HepG2 (cell line): ENCODE measurements at regions not wholly inside any gene's neighbourhood (a gene's known extent, or its start where the extent isn't known, plus 50 kb on each side); places are given as distances from the start of the nearest gene placed in this dataset.

Source experiments
- ATAC-seq: fragments of 200-7000 bp; cut with Tn5 transposase; 3 replicates; pipeline ENCODE4 v1.9.1; 2020; ENCODE audit warnings: mild to moderate bottlenecking, moderate library complexity
- BruUV-seq: library from RNA; stranded (reverse); fragments of 400-500 nt; replicated peaks from 2 replicates; lab custom pipeline; 2021; lab: Mats Ljungman, UMichigan
- CTCF ChIA-PET: fragments of 300-600 bp; formaldehyde crosslinking; extraction: SDS; loops from one replicate; lab custom pipeline; 2021; ENCODE audit warnings: low total read pairs, inconsistent platforms, low intra/inter-chr PET ratio; lab: Yijun Ruan, JAX
- POLR2A ChIA-PET: fragments of 350-600 bp; sonication (Branson Sonifier 250); formaldehyde crosslinking; loops from one replicate; lab custom pipeline; 2020; ENCODE audit warnings: antibody characterized with exemption, inconsistent platforms; lab: Yijun Ruan, JAX
- DNase-seq: peaks from one replicate; pipeline ENCODE4 v3.0.0-alpha.2; 2015; ENCODE audit warnings: low spot score
- FAIRE-seq: peaks from 3 replicates; lab custom pipeline; 2011; peaks lifted over from hg19 to GRCh38; lab: Jason Lieb, UNC
- H2AFZ ChIP-seq: one replicate; pipeline ENCODE4 v1.6.1; 2011; ENCODE audit warnings: low read length, inconsistent platforms
- H3K27ac ChIP-seq: fragments of 300-600 bp; 3 replicates; pipeline ENCODE4 v1.8.0; 2011; ENCODE audit warnings: mixed run types, mild to moderate bottlenecking, mixed read lengths, low read length, inconsistent platforms; ENCODE audit not compliant: insufficient read depth; ENCODE audit errors: extremely low read length
- H3K27me3 ChIP-seq, 2 experiments: fragments of 200-600 bp in 1 of 2; 2 replicates in 1 of 2; 3 replicates in 1 of 2; pipeline versions ENCODE4 v1.6.0 to v1.8.0; 2011; ENCODE audit warnings: low read length in 2 of 2, mild to moderate bottlenecking in 2 of 2, moderate library complexity in 2 of 2, inconsistent platforms in 1 of 2; ENCODE audit not compliant: insufficient read depth in 2 of 2, control insufficient read depth in 1 of 2
- H3K36me3 ChIP-seq, 2 experiments: fragments of 200-600 bp in 1 of 2; replicated peaks in 1 of 2; 2 replicates in 1 of 2; 3 replicates in 1 of 2; pipeline versions ENCODE4 v1.5.1 to v1.8.0; 2011; ENCODE audit warnings: low read length in 2 of 2, inconsistent platforms in 1 of 2; ENCODE audit not compliant: insufficient read depth in 2 of 2, control insufficient read depth in 1 of 2
- H3K4me1 ChIP-seq: 2 replicates; pipeline ENCODE4 v1.5.1; 2012; ENCODE audit warnings: low read length, inconsistent platforms; ENCODE audit not compliant: insufficient read depth
- H3K4me2 ChIP-seq: 2 replicates; pipeline ENCODE4 v1.6.0; 2011; ENCODE audit warnings: low read depth, low read length, inconsistent platforms
- H3K4me3 ChIP-seq, 3 experiments: fragments of 200-600 bp in 1 of 3; sonication (generic), shearing (Covaris generic) in 1 of 3; replicated peaks in 1 of 3; 2 replicates each; pipeline ENCODE4 v1.5.1; 2011 to 2016; ENCODE audit warnings: low read length in 3 of 3, inconsistent platforms in 2 of 3, low read depth in 2 of 3, mild to moderate bottlenecking in 2 of 3, control low read depth in 1 of 3, mixed read lengths in 1 of 3; ENCODE audit not compliant: insufficient read depth in 1 of 3
- H3K79me2 ChIP-seq: one replicate; pipeline ENCODE4 v1.6.1; 2011; ENCODE audit warnings: low read length, inconsistent platforms; ENCODE audit not compliant: insufficient read depth
- H3K9ac ChIP-seq: 2 replicates; pipeline ENCODE4 v1.6.0; 2011; ENCODE audit warnings: mild to moderate bottlenecking, low read depth, low read length, inconsistent platforms; ENCODE audit not compliant: insufficient read depth
- H3K9me3 ChIP-seq: 2 replicates; pipeline ENCODE4 v1.5.1; 2012; ENCODE audit warnings: mild to moderate bottlenecking, low read length
- H4K20me1 ChIP-seq: 2 replicates; pipeline ENCODE4 v1.6.0; 2011; ENCODE audit warnings: inconsistent platforms, mild to moderate bottlenecking, low read length, moderate library complexity; ENCODE audit not compliant: insufficient read depth
- ARHGAP35 ChIP-seq: sonication (generic); formaldehyde crosslinking; IDR thresholded peaks from 2 replicates; pipeline ENCODE4 v1.9.0; 2022; ENCODE audit warnings: mild to moderate bottlenecking, inconsistent platforms, moderate library complexity, missing genetic modification reagents, borderline replicate concordance
- BRCA1 ChIP-seq: sonication (generic); formaldehyde crosslinking; IDR thresholded peaks from 2 replicates; pipeline ENCODE4 v1.4.0; 2020; ENCODE audit warnings: missing genetic modification reagents
- CBX2 ChIP-seq, 2 experiments: fragments of 200-600 bp in 1 of 2; sonication (generic); formaldehyde crosslinking in 1 of 2; IDR thresholded peaks; 2 replicates each; pipeline versions ENCODE4 v1.7.0 to v1.8.1; 2018 to 2022; ENCODE audit warnings: low read depth in 2 of 2, low read length in 1 of 2, mild to moderate bottlenecking in 1 of 2, missing genetic modification reagents in 1 of 2
- CHD4 ChIP-seq: fragments of 200-600 bp; sonication (generic); IDR thresholded peaks from 2 replicates; pipeline ENCODE4 v1.7.0; 2017; ENCODE audit warnings: mild to moderate bottlenecking, low read length, borderline replicate concordance
- DMAP1 ChIP-seq: IDR thresholded peaks from 2 replicates; pipeline ENCODE4 v1.6.1; 2016
- ELF1 ChIP-seq: sonication (generic); formaldehyde crosslinking; IDR thresholded peaks from 2 replicates; pipeline ENCODE4 v1.4.0; 2020; ENCODE audit warnings: missing genetic modification reagents
- ELF3 ChIP-seq: IDR thresholded peaks from 2 replicates; pipeline ENCODE4 v1.6.1; 2016; ENCODE audit warnings: missing genetic modification reagents, missing compliant biosample characterization
- ESRRA ChIP-seq: sonication (generic); formaldehyde crosslinking; IDR thresholded peaks from 2 replicates; pipeline ENCODE4 v1.5.1; 2020; ENCODE audit warnings: mild to moderate bottlenecking, low read depth, missing genetic modification reagents
- FOXA1 ChIP-seq, 2 experiments: fragments of 450-650 bp in 1 of 2; sonication (generic) in 1 of 2; formaldehyde crosslinking in 1 of 2; IDR thresholded peaks; 2 replicates each; pipeline versions ENCODE4 v1.4.0 to v1.6.1; 2016 to 2020; ENCODE audit warnings: missing genetic modification reagents in 1 of 2
- NONO ChIP-seq, 2 experiments: fragments of 450-650 bp in 1 of 2; sonication (generic) in 1 of 2; formaldehyde crosslinking in 1 of 2; IDR thresholded peaks in 1 of 2; conservative IDR thresholded peaks in 1 of 2; 2 replicates each; pipeline versions ENCODE4 v1.6.1 to v1.8.0; 2017 to 2022; ENCODE audit warnings: mild to moderate bottlenecking in 1 of 2, missing genetic modification reagents in 1 of 2, moderate library complexity in 1 of 2
- SMAD3 ChIP-seq: sonication (generic); formaldehyde crosslinking; IDR thresholded peaks from 2 replicates; pipeline ENCODE4 v1.4.0; 2020; ENCODE audit warnings: missing genetic modification reagents
- XRCC5 ChIP-seq: fragments of 200-400 bp; formaldehyde crosslinking; optimal IDR thresholded peaks from 2 replicates; pipeline ENCODE3; 2017; ENCODE audit warnings: mild to moderate bottlenecking, low read length
- ZNF205 ChIP-seq: IDR thresholded peaks from 2 replicates; pipeline ENCODE4 v1.6.1; 2018; ENCODE audit warnings: missing biosample characterization, missing genetic modification reagents
- ZNF367 ChIP-seq: sonication (generic); formaldehyde crosslinking; IDR thresholded peaks from 2 replicates; pipeline ENCODE4 v1.4.0; 2020; ENCODE audit warnings: missing genetic modification reagents, borderline replicate concordance
- WGBS: methylation state at CpG from one replicate; pipeline ENCODE4 v1.1.6; 2017; ENCODE audit warnings: low lambda C conversion rate; 5-methylcytosine and 5-hydroxymethylcytosine counted together
- in situ Hi-C: cut with HindIII; loops from 2 replicates; pipeline ENCODE4 v1.10.0; 2017; ENCODE audit warnings: low pct_unique_long_range_greater_than_20kb; ENCODE audit not compliant: extremely low pct_ligation_motif_present
- intact Hi-C: fragments of 100-400 bp; cut with micrococcal nuclease; formaldehyde crosslinking; loops from one replicate; pipeline ENCODE4 v1.10.0; 2022; ENCODE audit not compliant: unreplicated experiment
- TF ChIP-seq, protein P1 (sequence below): sonication (generic); formaldehyde crosslinking; IDR thresholded peaks from 2 replicates; pipeline ENCODE4 v1.8.0; 2022; ENCODE audit warnings: mild to moderate bottlenecking, missing genetic modification reagents, moderate library complexity
- TF ChIP-seq, protein P2 (sequence below): sonication (generic); formaldehyde crosslinking; IDR thresholded peaks from 2 replicates; pipeline ENCODE4 v1.4.0; 2020; ENCODE audit warnings: missing genetic modification reagents
- TF ChIP-seq, protein P3 (sequence below): sonication (generic); formaldehyde crosslinking; IDR thresholded peaks from 2 replicates; pipeline ENCODE4 v1.5.1; 2020; ENCODE audit warnings: missing genetic modification reagents, mild to moderate bottlenecking, borderline replicate concordance

DNA sequence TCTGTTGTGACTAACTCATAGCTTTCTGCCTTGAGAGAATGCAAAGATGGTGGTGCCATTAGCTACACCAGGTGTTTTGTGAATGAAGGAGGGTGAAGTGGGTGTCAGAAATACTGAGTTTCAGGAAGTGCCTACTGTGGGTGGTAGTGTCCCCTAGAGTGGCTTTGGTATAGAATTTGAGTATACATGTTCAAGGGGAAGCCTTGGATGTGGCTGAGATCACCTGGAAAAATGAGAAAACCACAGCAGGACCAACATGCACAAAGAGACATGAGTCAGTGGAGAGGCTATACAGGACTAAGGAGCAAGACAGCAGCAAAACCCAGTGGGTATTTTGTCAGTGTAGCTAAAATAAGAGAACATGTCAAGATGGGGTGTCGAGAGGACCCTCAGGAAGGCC is 204.3 kb upstream of the TBL1X start (continued):
- TF ChIP-seq, protein P1, sequence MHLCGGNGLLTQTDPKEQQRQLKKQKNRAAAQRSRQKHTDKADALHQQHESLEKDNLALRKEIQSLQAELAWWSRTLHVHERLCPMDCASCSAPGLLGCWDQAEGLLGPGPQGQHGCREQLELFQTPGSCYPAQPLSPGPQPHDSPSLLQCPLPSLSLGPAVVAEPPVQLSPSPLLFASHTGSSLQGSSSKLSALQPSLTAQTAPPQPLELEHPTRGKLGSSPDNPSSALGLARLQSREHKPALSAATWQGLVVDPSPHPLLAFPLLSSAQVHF (CRISPR knock-in tag) = no peak
- TF ChIP-seq SMAD3 (CRISPR knock-in tag) = no peak
- TF ChIP-seq BRCA1 = no peak
- TF ChIP-seq ZNF367 (CRISPR knock-in tag) = no peak
- no peak for TF ChIP-seq ZNF205
- TF ChIP-seq CBX2 (IDR thresholded peaks at IDR 0.05; ENCODE audit: low read depth, low read length) = no peak
- TF ChIP-seq CBX2 (CRISPR knock-in tag; IDR thresholded peaks at IDR 0.05; ENCODE audit: low read depth) = no peak
- TF ChIP-seq, protein P2, sequence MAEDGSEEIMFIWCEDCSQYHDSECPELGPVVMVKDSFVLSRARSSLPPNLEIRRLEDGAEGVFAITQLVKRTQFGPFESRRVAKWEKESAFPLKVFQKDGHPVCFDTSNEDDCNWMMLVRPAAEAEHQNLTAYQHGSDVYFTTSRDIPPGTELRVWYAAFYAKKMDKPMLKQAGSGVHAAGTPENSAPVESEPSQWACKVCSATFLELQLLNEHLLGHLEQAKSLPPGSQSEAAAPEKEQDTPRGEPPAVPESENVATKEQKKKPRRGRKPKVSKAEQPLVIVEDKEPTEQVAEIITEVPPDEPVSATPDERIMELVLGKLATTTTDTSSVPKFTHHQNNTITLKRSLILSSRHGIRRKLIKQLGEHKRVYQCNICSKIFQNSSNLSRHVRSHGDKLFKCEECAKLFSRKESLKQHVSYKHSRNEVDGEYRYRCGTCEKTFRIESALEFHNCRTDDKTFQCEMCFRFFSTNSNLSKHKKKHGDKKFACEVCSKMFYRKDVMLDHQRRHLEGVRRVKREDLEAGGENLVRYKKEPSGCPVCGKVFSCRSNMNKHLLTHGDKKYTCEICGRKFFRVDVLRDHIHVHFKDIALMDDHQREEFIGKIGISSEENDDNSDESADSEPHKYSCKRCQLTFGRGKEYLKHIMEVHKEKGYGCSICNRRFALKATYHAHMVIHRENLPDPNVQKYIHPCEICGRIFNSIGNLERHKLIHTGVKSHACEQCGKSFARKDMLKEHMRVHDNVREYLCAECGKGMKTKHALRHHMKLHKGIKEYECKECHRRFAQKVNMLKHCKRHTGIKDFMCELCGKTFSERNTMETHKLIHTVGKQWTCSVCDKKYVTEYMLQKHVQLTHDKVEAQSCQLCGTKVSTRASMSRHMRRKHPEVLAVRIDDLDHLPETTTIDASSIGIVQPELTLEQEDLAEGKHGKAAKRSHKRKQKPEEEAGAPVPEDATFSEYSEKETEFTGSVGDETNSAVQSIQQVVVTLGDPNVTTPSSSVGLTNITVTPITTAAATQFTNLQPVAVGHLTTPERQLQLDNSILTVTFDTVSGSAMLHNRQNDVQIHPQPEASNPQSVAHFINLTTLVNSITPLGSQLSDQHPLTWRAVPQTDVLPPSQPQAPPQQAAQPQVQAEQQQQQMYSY (CRISPR knock-in tag) = no peak
- no peak for TF ChIP-seq ARHGAP35 (CRISPR knock-in tag)

DNA sequence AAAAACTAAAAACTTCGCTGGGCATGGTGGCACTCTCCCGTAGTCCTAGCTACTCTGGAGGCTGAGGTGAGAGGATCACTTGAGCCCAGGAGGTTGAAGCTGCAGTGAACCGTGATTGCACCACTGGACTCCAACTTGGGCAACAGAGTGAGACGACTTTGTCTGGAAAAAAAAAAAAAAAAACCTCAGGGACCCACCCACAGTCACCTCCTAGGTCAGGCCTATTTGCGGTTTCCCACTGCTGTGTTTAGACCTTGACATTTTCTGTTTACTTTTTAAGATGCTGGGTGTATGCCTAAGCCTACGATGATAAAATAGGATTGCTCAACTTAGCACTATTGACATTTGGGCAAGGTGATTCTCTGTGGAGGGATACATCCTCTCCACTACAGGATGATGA is 197.4 kb upstream of the TBL1X start:
- H3K27ac ChIP-seq = no peak overlapping the region
- POLR2A ChIA-PET = no interaction called here
- no peak for TF ChIP-seq XRCC5
- TF ChIP-seq CHD4 = no peak
- no peak for TF ChIP-seq DMAP1 (CRISPR knock-in tag)
- TF ChIP-seq ELF3 (CRISPR knock-in tag) = no peak
- no peak for TF ChIP-seq ELF1
- TF ChIP-seq FOXA1 (IDR thresholded peaks at IDR 0.05) = peak; percentile 38; the same call in 1 of the 2 replicates
- TF ChIP-seq FOXA1 (CRISPR knock-in tag; IDR thresholded peaks at IDR 0.05) = peak; percentile 91
- TF ChIP-seq, protein P3, sequence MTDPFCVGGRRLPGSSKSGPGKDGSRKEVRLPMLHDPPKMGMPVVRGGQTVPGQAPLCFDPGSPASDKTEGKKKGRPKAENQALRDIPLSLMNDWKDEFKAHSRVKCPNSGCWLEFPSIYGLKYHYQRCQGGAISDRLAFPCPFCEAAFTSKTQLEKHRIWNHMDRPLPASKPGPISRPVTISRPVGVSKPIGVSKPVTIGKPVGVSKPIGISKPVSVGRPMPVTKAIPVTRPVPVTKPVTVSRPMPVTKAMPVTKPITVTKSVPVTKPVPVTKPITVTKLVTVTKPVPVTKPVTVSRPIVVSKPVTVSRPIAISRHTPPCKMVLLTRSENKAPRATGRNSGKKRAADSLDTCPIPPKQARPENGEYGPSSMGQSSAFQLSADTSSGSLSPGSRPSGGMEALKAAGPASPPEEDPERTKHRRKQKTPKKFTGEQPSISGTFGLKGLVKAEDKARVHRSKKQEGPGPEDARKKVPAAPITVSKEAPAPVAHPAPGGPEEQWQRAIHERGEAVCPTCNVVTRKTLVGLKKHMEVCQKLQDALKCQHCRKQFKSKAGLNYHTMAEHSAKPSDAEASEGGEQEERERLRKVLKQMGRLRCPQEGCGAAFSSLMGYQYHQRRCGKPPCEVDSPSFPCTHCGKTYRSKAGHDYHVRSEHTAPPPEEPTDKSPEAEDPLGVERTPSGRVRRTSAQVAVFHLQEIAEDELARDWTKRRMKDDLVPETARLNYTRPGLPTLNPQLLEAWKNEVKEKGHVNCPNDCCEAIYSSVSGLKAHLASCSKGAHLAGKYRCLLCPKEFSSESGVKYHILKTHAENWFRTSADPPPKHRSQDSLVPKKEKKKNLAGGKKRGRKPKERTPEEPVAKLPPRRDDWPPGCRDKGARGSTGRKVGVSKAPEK (CRISPR knock-in tag) = no peak
- TF ChIP-seq NONO (IDR thresholded peaks at IDR 0.05) = no peak
- no peak for TF ChIP-seq NONO (CRISPR knock-in tag; conservative IDR thresholded peaks at IDR 0.05)
- TF ChIP-seq ESRRA (CRISPR knock-in tag) = no peak

More for the DNA sequence above, 197.4 kb upstream of the TBL1X start:
- DNase-seq = peak; percentile 82
- 3% methylated on average over 6 of the region's 6 CpGs for WGBS
- Histone ChIP-seq H2AFZ (no peak overlapping the region), H3K4me3 (no peak overlapping the region), H4K20me1 (no peaks in the 10 kb centered on the region), H3K36me3 (no peaks in the 10 kb centered on the region), H3K79me2 (no peaks in the 10 kb centered on the region), H3K4me2 (no peak overlapping the region), H3K9ac (no peak overlapping the region), H3K27me3 (no peaks in the 10 kb centered on the region), H3K9me3 (no peaks in the 10 kb centered on the region), H3K4me1 (peaks cover 29% of the 10 kb centered on the region)
- ATAC-seq = peak; percentile 97
- FAIRE-seq = peak; percentile 93
- in situ Hi-C loops = no loop called here
- CTCF ChIA-PET = no interaction called here
- no TSS peak for BruUV-seq
- intact Hi-C loops = no loop called here
